GM19239 (cell line): ENCODE measurements at regions not wholly inside any gene's neighbourhood (a gene's known extent, or its start where the extent isn't known, plus 50 kb on each side); places are given as distances from the start of the nearest gene placed in this dataset.
"Not testable (repeated sequence)": the region's sequence is repeated elsewhere in the genome, so short reads cannot be mapped to it uniquely, and the experiment has no call there.

Experiments
- DNase-seq: peaks from one replicate; pipeline ENCODE4 v3.0.0; 2011; ENCODE audit warnings: low spot score; ENCODE audit not compliant: insufficient read length
- FAIRE-seq: peaks from 2 replicates; lab custom pipeline; 2011; peaks lifted over from hg19 to GRCh38; lab: Jason Lieb, UNC

GRCh38 chr21:14058566-14058965 lies 152.2 kb downstream of the LIPI start:
- FAIRE-seq (no peak), DNase-seq (no peak)

GRCh38 chr21:14057841-14058481 lies 152.8 kb downstream of the LIPI start:
- not testable (repeated sequence) for FAIRE-seq, DNase-seq

GRCh38 chr21:14057313-14057712 lies 153.4 kb downstream of the LIPI start:
- FAIRE-seq (no peak), DNase-seq (no peak)

GRCh38 chr21:14056771-14057191 lies 154.0 kb downstream of the LIPI start:
- DNase-seq (no peak), FAIRE-seq (no peak)

GRCh38 chr21:14055746-14056515 lies 154.8 kb downstream of the LIPI start:
- FAIRE-seq, DNase-seq: not testable (repeated sequence)

GRCh38 chr21:14054682-14055081 lies 156.1 kb downstream of the LIPI start:
- DNase-seq (no peak), FAIRE-seq (no peak)

- FAIRE-seq (no peak), DNase-seq (no peak)
Observed at GRCh38 chr21:14050121-14050520, 160.6 kb downstream of the LIPI start.

- FAIRE-seq: no peak
Observed at GRCh38 chr21:14046401-14046800, 164.4 kb downstream of the LIPI start.

GRCh38 chr21:14040386-14040785 lies 170.4 kb downstream of the LIPI start:
- no peak for DNase-seq
- FAIRE-seq: no peak

More at GRCh38 chr21:14046401-14046800, 164.4 kb downstream of the LIPI start:
- no peak for DNase-seq

- FAIRE-seq, DNase-seq: not testable (repeated sequence)
Observed at GRCh38 chr21:14028619-14029018, 182.1 kb downstream of the LIPI start.

- DNase-seq (peak; percentile 32), FAIRE-seq (peak; percentile 93)
Observed at GRCh38 chr21:14027235-14027869, 183.4 kb downstream of the LIPI start.

GRCh38 chr21:14020108-14020507 lies 190.6 kb downstream of the LIPI start:
- FAIRE-seq, DNase-seq: not testable (repeated sequence)

GRCh38 chr21:14015841-14016240 lies 194.9 kb downstream of the LIPI start:
- FAIRE-seq: not testable (repeated sequence)

GRCh38 chr21:14013623-14014498 lies 196.9 kb downstream of the LIPI start:
- not testable (repeated sequence) for FAIRE-seq, DNase-seq

More at GRCh38 chr21:14015841-14016240, 194.9 kb downstream of the LIPI start:
- not testable (repeated sequence) for DNase-seq

GRCh38 chr21:14013056-14013603 lies 197.6 kb downstream of the LIPI start:
- no peak for DNase-seq
- no peak for FAIRE-seq

- DNase-seq (no peak), FAIRE-seq (no peak)
Observed at GRCh38 chr21:14012409-14012808, 198.3 kb downstream of the LIPI start.

GRCh38 chr21:14011751-14012150 lies 199.0 kb downstream of the LIPI start:
- FAIRE-seq: not testable (repeated sequence)

GRCh38 chr21:14011149-14011548 lies 199.6 kb downstream of the LIPI start:
- not testable (repeated sequence) for DNase-seq, FAIRE-seq

More at GRCh38 chr21:14011751-14012150, 199.0 kb downstream of the LIPI start:
- DNase-seq: not testable (repeated sequence)

GRCh38 chr21:14010729-14011128 lies 200.0 kb downstream of the LIPI start:
- DNase-seq (no peak), FAIRE-seq (no peak)
